ENCODE measurements at regions not wholly inside any gene's neighbourhood (a gene's known extent, or its start where the extent isn't known, plus 50 kb on each side); places are given as distances from the start of the nearest gene placed in this dataset.
"Not testable (repeated sequence)": the region's sequence is repeated elsewhere in the genome, so short reads cannot be mapped to it uniquely, and the experiment has no call there.

DNA sequence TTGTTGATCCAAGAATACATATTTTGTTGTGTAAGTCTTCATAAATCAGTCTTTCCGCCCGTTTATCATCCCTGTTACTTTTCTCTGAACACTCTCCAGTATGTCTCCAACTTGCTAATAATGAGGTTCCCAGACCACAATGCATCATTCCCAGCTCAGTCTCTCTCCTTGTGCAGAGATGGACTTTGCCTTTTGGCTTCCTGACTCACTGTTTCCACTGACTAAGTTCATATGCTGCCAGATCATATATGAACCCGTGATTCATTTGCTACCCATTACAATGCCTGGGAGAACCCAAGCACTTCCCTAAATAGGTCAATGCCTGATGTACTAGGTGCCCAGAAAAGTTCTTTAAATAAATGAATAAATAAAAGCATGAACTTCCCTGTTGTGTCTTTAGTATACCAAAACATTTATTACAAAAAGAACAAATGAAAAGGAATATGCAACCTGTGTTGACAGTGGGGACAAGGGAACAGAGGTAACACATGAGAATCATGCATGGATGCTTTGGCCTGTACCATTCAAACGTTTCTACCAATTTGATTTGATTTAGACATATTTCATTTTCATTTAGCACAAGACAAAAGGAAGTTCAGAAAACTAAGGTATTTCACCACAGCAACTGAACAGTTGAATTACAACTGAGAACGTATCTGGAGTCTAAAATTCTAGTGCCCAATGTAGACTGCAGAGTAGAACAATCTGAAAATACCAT, 215.4 kb upstream of the HNRNPA3 start:
- in situ Hi-C loops (cut with MboI; ENCODE audit: low sequenced_read_pairs) = no loop called here
- Histone ChIP-seq H3K36me3 (replicated peaks) (no peaks in the 10 kb centered on the region), H3K27me3 (ENCODE audit: low read depth) (peaks cover 2% of the 10 kb centered on the region; the same call in 1 of the 2 replicates), H3K9me3 (no peaks in the 10 kb centered on the region), H3K4me1 (peaks cover 7% of the 10 kb centered on the region; the same call in 1 of the 2 replicates), H3K4me3 (no peak overlapping the region)
- no peak for DNase-seq (ENCODE audit: low spot score in 2 of 2)

- no peaks in the 10 kb centered on the region for H3K9me3 ChIP-seq
- no peak for DNase-seq (ENCODE audit: low spot score in 2 of 2)
- no peak overlapping the region for H3K4me3 ChIP-seq
- in situ Hi-C loops (cut with MboI; ENCODE audit: low sequenced_read_pairs) = no loop called here
- no peaks in the 10 kb centered on the region for H3K36me3 ChIP-seq (replicated peaks)
- peaks cover 2% of the 10 kb centered on the region; the same call in 1 of the 2 replicates for H3K27me3 ChIP-seq (ENCODE audit: low read depth)
- peaks cover 7% of the 10 kb centered on the region; the same call in 1 of the 2 replicates for H3K4me1 ChIP-seq
These were observed 214.8 kb upstream of the HNRNPA3 start for GRCh38 chr2:176997792-176998169.

- Histone ChIP-seq H3K4me3 (no peak overlapping the region), H3K27me3 (ENCODE audit: low read depth) (no peaks in the 10 kb centered on the region), H3K4me1 (peaks cover 7% of the 10 kb centered on the region; the same call in 1 of the 2 replicates), H3K36me3 (replicated peaks) (no peaks in the 10 kb centered on the region), H3K9me3 (no peaks in the 10 kb centered on the region)
- in situ Hi-C loops (cut with MboI; ENCODE audit: low sequenced_read_pairs) = no loop called here
- DNase-seq (ENCODE audit: low spot score in 2 of 2) = no peak
These were observed 213.3 kb upstream of the HNRNPA3 start for GRCh38 chr2:176999301-176999700.

- no peaks in the 10 kb centered on the region for H3K36me3 ChIP-seq (replicated peaks)
- no peak overlapping the region for H3K4me3 ChIP-seq
- peak; percentile 30 to 65 for DNase-seq (ENCODE audit: low spot score in 2 of 2)
- no peaks in the 10 kb centered on the region for H3K9me3 ChIP-seq
- H3K4me1 ChIP-seq = peaks cover 7% of the 10 kb centered on the region; the same call in 1 of the 2 replicates
- in situ Hi-C loops (cut with MboI; ENCODE audit: low sequenced_read_pairs) = no loop called here
- H3K27me3 ChIP-seq (ENCODE audit: low read depth) = no peaks in the 10 kb centered on the region
These were observed 212.4 kb upstream of the HNRNPA3 start for GRCh38 chr2:177000061-177000714.

GRCh38 chr2:177000715-177001072, 211.9 kb upstream of the HNRNPA3 start:
- Histone ChIP-seq H3K4me3 (no peak overlapping the region), H3K36me3 (replicated peaks) (no peaks in the 10 kb centered on the region), H3K27me3 (ENCODE audit: low read depth) (no peaks in the 10 kb centered on the region), H3K9me3 (no peaks in the 10 kb centered on the region), H3K4me1 (peaks cover 7% of the 10 kb centered on the region; the same call in 1 of the 2 replicates)
- in situ Hi-C loops (cut with MboI; ENCODE audit: low sequenced_read_pairs) = no loop called here
- no peak for DNase-seq (ENCODE audit: low spot score in 2 of 2)

DNA sequence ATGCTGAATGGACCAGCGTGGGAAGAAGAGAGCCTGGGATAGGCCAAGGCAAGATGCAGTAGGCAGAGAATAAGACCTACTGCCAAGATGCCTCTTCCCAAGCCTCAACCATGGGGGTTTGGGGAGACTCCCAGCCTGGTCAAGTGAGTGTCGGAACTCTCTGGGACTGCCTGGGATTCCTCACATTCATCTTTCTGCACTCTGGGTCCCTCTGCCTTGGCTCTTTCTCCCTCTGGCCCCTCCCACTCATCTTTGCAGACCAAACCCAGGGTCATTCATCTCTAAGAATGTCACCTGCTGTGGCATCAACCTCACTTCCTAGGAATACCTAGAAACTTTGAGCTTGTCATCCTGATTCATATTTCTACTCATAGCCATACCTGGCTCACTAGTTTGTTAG, 211.3 kb upstream of the HNRNPA3 start:
- no peak for DNase-seq (ENCODE audit: low spot score in 2 of 2)
- H3K4me1 ChIP-seq = peaks cover 7% of the 10 kb centered on the region; the same call in 1 of the 2 replicates
- no peaks in the 10 kb centered on the region for H3K27me3 ChIP-seq (ENCODE audit: low read depth)
- H3K4me3 ChIP-seq = no peak overlapping the region
- H3K9me3 ChIP-seq = no peaks in the 10 kb centered on the region
- no peaks in the 10 kb centered on the region for H3K36me3 ChIP-seq (replicated peaks)
- in situ Hi-C loops (cut with MboI; ENCODE audit: low sequenced_read_pairs) = no loop called here

- H3K9me3 ChIP-seq = no peaks in the 10 kb centered on the region
- in situ Hi-C loops (cut with MboI; ENCODE audit: low sequenced_read_pairs) = no loop called here
- no peaks in the 10 kb centered on the region for H3K27me3 ChIP-seq (ENCODE audit: low read depth)
- no peaks in the 10 kb centered on the region for H3K36me3 ChIP-seq (replicated peaks)
- no peak overlapping the region for H3K4me3 ChIP-seq
- DNase-seq (ENCODE audit: low spot score in 2 of 2) = no peak
- peaks cover 7% of the 10 kb centered on the region; the same call in 1 of the 2 replicates for H3K4me1 ChIP-seq
These were observed 209.6 kb upstream of the HNRNPA3 start for GRCh38 chr2:177002983-177003382.

DNA sequence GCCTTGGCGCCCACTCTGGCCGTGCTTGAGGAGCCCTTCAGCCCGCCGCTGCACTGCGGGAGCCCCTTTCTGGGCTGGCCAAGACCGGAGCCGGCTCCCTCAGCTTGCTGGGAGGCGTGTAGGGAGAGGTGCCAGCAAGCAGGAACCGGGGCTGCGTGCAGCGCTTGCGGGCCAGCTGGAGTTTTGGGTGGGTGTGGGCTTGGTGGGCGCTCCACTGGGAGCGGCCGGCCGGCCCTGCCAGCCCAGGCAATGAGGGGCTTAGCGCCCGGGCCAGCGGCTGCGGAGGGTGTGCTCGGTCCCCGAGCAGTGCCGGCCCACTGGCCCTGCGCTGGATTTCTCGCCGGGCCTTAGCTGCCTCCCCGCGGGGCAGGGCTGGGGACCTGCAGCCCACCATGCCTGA, 204.9 kb upstream of the HNRNPA3 start:
- in situ Hi-C loops (cut with MboI; ENCODE audit: low sequenced_read_pairs); H3K9me3 ChIP-seq; H3K27me3 ChIP-seq (ENCODE audit: low read depth); H3K4me1 ChIP-seq; H3K4me3 ChIP-seq; DNase-seq (ENCODE audit: low spot score in 2 of 2); H3K36me3 ChIP-seq (replicated peaks): not testable (repeated sequence)

DNA sequence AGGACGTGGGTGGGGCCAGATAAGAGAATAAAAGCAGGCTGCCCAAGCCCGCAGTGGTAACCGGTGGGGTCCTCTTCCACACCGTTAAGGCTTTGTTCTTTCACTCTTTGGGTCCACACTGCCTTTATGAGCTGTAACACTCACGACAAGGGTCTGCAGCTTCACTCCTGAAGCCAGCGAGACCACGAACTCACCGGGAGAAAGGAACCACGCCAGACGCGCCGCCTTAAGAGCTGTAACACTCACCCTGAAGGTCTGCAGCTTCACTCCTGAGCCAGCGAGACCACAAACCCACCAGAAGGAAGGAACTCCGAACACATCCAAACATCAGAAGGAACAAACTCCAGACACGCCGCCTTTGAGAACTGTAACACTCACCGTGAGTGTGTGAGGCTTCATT, 203.9 kb upstream of the HNRNPA3 start:
- H3K36me3 ChIP-seq (replicated peaks); DNase-seq (ENCODE audit: low spot score in 2 of 2); H3K4me1 ChIP-seq; H3K27me3 ChIP-seq (ENCODE audit: low read depth); in situ Hi-C loops (cut with MboI; ENCODE audit: low sequenced_read_pairs); H3K4me3 ChIP-seq; H3K9me3 ChIP-seq: not testable (repeated sequence)

- H3K9me3 ChIP-seq = no peaks in the 10 kb centered on the region
- no peak for DNase-seq (ENCODE audit: low spot score in 2 of 2)
- in situ Hi-C loops (cut with MboI; ENCODE audit: low sequenced_read_pairs) = no loop called here
- H3K27me3 ChIP-seq (ENCODE audit: low read depth) = peaks cover 4% of the 10 kb centered on the region; the same call in 1 of the 2 replicates
- H3K36me3 ChIP-seq (replicated peaks) = no peaks in the 10 kb centered on the region
- H3K4me1 ChIP-seq = no peaks in the 10 kb centered on the region
- no peak overlapping the region for H3K4me3 ChIP-seq
These were observed 202.4 kb upstream of the HNRNPA3 start for GRCh38 chr2:177010146-177010545.

GRCh38 chr2:177010861-177011260, 201.7 kb upstream of the HNRNPA3 start:
- in situ Hi-C loops (cut with MboI; ENCODE audit: low sequenced_read_pairs) = no loop called here
- DNase-seq (ENCODE audit: low spot score in 2 of 2) = no peak
- no peaks in the 10 kb centered on the region for H3K36me3 ChIP-seq (replicated peaks)
- no peaks in the 10 kb centered on the region for H3K9me3 ChIP-seq
- H3K4me3 ChIP-seq = no peak overlapping the region
- peaks cover 4% of the 10 kb centered on the region; the same call in 1 of the 2 replicates for H3K27me3 ChIP-seq (ENCODE audit: low read depth)
- no peaks in the 10 kb centered on the region for H3K4me1 ChIP-seq

- H3K36me3 ChIP-seq (replicated peaks) = no peaks in the 10 kb centered on the region
- H3K9me3 ChIP-seq = no peaks in the 10 kb centered on the region
- no peaks in the 10 kb centered on the region for H3K4me1 ChIP-seq
- DNase-seq (ENCODE audit: low spot score in 2 of 2) = no peak
- no peak overlapping the region for H3K4me3 ChIP-seq
- H3K27me3 ChIP-seq (ENCODE audit: low read depth) = peaks cover 4% of the 10 kb centered on the region; the same call in 1 of the 2 replicates
- in situ Hi-C loops (cut with MboI; ENCODE audit: low sequenced_read_pairs) = no loop called here
These were observed 197.6 kb upstream of the HNRNPA3 start for GRCh38 chr2:177014946-177015345.

DNA sequence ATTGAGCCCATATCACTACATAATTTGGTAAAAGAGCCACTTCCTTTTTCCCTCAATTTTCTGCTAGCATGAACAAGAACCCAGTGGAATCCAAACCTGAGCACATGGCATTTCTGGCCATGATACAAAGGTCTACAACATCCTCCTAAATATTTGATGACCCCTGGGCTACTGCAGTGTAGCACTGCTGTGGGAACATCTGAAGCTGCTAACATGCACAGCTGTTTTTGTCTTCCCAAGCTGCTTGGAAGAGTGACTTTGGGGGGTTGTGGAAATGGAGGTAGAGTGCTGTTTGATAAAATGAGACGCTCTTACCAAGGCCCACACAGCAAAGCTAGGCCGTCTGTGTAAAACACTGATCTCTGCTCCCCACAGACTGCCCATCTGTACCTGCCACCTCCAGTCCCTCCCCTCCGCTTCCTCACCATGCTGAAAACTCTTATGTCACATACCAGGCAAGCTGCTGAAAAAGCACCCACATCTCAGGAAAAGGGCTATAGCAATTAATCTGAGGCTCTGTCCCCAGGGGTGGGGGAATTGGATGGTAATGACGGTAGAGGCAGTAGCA, 197.2 kb upstream of the HNRNPA3 start:
- H3K4me1 ChIP-seq = no peaks in the 10 kb centered on the region
- in situ Hi-C loops (cut with MboI; ENCODE audit: low sequenced_read_pairs) = no loop called here

DNA sequence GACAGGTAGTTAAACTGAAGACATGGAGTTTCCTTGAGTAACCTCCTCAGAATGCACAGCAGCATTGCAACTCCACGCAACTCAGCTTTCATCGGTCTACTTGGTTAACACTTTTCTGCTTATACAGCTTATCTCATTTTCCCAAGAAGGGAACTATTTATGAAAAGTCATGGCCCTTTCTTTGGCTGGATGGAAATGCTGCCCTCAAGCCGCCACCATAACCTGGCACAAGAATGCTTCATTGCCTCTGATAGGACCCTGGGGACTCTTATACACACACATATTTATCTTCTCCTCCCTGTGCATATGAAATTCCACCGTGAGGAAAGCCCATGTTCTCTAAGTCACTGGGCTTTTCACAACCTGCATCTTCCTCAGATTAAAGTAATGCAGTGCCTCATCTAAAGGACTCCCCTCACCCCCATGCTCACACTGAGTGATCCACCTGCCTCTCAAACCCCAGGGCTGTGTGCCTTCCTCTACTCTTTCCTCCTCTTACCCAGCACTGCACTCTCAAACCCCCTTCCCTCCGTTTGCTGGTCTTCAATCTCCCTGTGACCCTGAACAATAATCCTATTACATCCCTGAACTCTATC, 192.0 kb upstream of the HNRNPA3 start:
- Histone ChIP-seq H3K9me3 (no peaks in the 10 kb centered on the region), H3K4me3 (no peak overlapping the region), H3K36me3 (replicated peaks) (no peaks in the 10 kb centered on the region), H3K4me1 (no peaks in the 10 kb centered on the region), H3K27me3 (ENCODE audit: low read depth) (no peaks in the 10 kb centered on the region)
- no peak for DNase-seq (ENCODE audit: low spot score in 2 of 2)
- in situ Hi-C loops (cut with MboI; ENCODE audit: low sequenced_read_pairs) = no loop called here

More for the DNA sequence above, 197.2 kb upstream of the HNRNPA3 start:
- no peaks in the 10 kb centered on the region for H3K9me3 ChIP-seq
- DNase-seq (ENCODE audit: low spot score in 2 of 2) = no peak
- peaks cover 4% of the 10 kb centered on the region; the same call in 1 of the 2 replicates for H3K27me3 ChIP-seq (ENCODE audit: low read depth)
- no peak overlapping the region for H3K4me3 ChIP-seq
- H3K36me3 ChIP-seq (replicated peaks) = no peaks in the 10 kb centered on the region

Measured in HAP-1 (cell line).